H9 (cell line): ENCODE measurements at regions not wholly inside any gene's neighbourhood (a gene's known extent, or its start where the extent isn't known, plus 50 kb on each side); places are given as distances from the start of the nearest gene placed in this dataset.

Experiments used
- DNase-seq: peaks from one replicate; pipeline ENCODE4 v3.0.0-alpha.2; 2017
- H2AFZ ChIP-seq: one replicate; pipeline ENCODE4 v1.6.1; 2013; ENCODE audit warnings: mild to moderate bottlenecking, low read length, control low read depth, moderate library complexity
- H2AK5ac ChIP-seq: 2 replicates; pipeline ENCODE4 v1.6.1; 2013; ENCODE audit warnings: low read length, control low read depth, mixed read lengths; ENCODE audit not compliant: insufficient read length
- H2BK120ac ChIP-seq: one replicate; pipeline ENCODE4 v1.6.1; 2013; ENCODE audit warnings: low read depth, mild to moderate bottlenecking, low read length, control low read depth, inconsistent platforms; ENCODE audit not compliant: poor library complexity, severe bottlenecking
- H2BK12ac ChIP-seq: 2 replicates; pipeline ENCODE4 v1.6.1; 2013; ENCODE audit warnings: low read length, control low read depth, mixed read lengths, low read depth; ENCODE audit not compliant: insufficient read length
- H2BK15ac ChIP-seq: 2 replicates; pipeline ENCODE4 v1.6.1; 2013; ENCODE audit warnings: low read depth, low read length, control low read depth
- H2BK20ac ChIP-seq: one replicate; pipeline ENCODE4 v1.6.1; 2013; ENCODE audit warnings: low read depth, mild to moderate bottlenecking, low read length, control low read depth, inconsistent platforms; ENCODE audit not compliant: poor library complexity, severe bottlenecking
- H2BK5ac ChIP-seq: 2 replicates; pipeline ENCODE4 v1.6.1; 2013; ENCODE audit warnings: low read length, control low read depth, mixed read lengths; ENCODE audit not compliant: insufficient read length
- H3K14ac ChIP-seq: 2 replicates; pipeline ENCODE4 v1.6.1; 2013; ENCODE audit warnings: low read length, control low read depth; ENCODE audit not compliant: insufficient read depth
- H3K18ac ChIP-seq: 2 replicates; pipeline ENCODE4 v1.6.1; 2013; ENCODE audit warnings: low read depth, mild to moderate bottlenecking, mixed read lengths, low read length, control low read depth; ENCODE audit not compliant: insufficient read length
- H3K23ac ChIP-seq: 2 replicates; pipeline ENCODE4 v1.6.1; 2013; ENCODE audit warnings: low read length, control low read depth, mixed read lengths, low read depth; ENCODE audit not compliant: insufficient read length
- H3K23me2 ChIP-seq: 2 replicates; pipeline ENCODE4 v1.6.1; 2013; ENCODE audit warnings: low read depth, mild to moderate bottlenecking, mixed read lengths, low read length, control low read depth; ENCODE audit not compliant: insufficient read length, poor library complexity, severe bottlenecking
- H3K27ac ChIP-seq: 2 replicates; pipeline ENCODE4 v1.5.1; 2013; ENCODE audit warnings: low read length, control low read depth, mixed read lengths, low read depth; ENCODE audit not compliant: insufficient read length
- H3K27me3 ChIP-seq: 2 replicates; pipeline ENCODE4 v1.6.1; 2013; ENCODE audit warnings: low read length, control low read depth, inconsistent platforms; ENCODE audit not compliant: insufficient read depth
- H3K4ac ChIP-seq: 2 replicates; pipeline ENCODE4 v1.6.1; 2013; ENCODE audit warnings: low read depth, mild to moderate bottlenecking, control low read depth, inconsistent platforms, low read length, moderate library complexity
- H3K4me1 ChIP-seq: 2 replicates; pipeline ENCODE4 v1.6.1; 2013; ENCODE audit warnings: low read length, control low read depth, inconsistent platforms; ENCODE audit not compliant: insufficient read depth
- H3K4me2 ChIP-seq: 2 replicates; pipeline ENCODE4 v1.6.1; 2013; ENCODE audit warnings: low read length, control low read depth, mixed read lengths; ENCODE audit not compliant: insufficient read length, insufficient read depth
- H3K56ac ChIP-seq: 2 replicates; pipeline ENCODE4 v1.6.1; 2013; ENCODE audit warnings: low read depth, mild to moderate bottlenecking, mixed read lengths, low read length, control low read depth; ENCODE audit not compliant: insufficient read length
- H3K79me1 ChIP-seq: 2 replicates; pipeline ENCODE4 v1.6.1; 2013; ENCODE audit warnings: low read depth, mild to moderate bottlenecking, moderate library complexity, low read length, control low read depth, inconsistent platforms; ENCODE audit not compliant: insufficient read depth, poor library complexity, severe bottlenecking
- H3K79me2 ChIP-seq: 2 replicates; pipeline ENCODE4 v1.6.1; 2013; ENCODE audit warnings: low read length, control low read depth, inconsistent platforms; ENCODE audit not compliant: insufficient read depth
- H3K9ac ChIP-seq: 2 replicates; pipeline ENCODE4 v1.6.1; 2013; ENCODE audit warnings: low read length, control low read depth, mixed read lengths; ENCODE audit not compliant: insufficient read length; ENCODE audit errors: extremely low read depth
- H3K9me3 ChIP-seq: one replicate; pipeline ENCODE4 v1.6.1; 2013; ENCODE audit warnings: low read depth, low read length, inconsistent platforms; ENCODE audit not compliant: control insufficient read depth
- H3T11ph ChIP-seq: one replicate; pipeline ENCODE4 v1.6.1; 2013; ENCODE audit warnings: mild to moderate bottlenecking, low read length, control low read depth, inconsistent platforms
- H4K20me1 ChIP-seq: one replicate; pipeline ENCODE4 v1.6.1; 2013; ENCODE audit not compliant: control insufficient read depth, insufficient read length, insufficient read depth
- H4K5ac ChIP-seq: 2 replicates; pipeline ENCODE4 v1.6.1; 2013; ENCODE audit warnings: low read depth, mild to moderate bottlenecking, mixed read lengths, low read length, control low read depth; ENCODE audit not compliant: insufficient read length
- H4K8ac ChIP-seq: replicated peaks from 2 replicates; pipeline ENCODE4 v1.6.1; 2013; ENCODE audit warnings: low read length, control low read depth, mixed read lengths, low read depth; ENCODE audit not compliant: insufficient read length
- H4K91ac ChIP-seq: 2 replicates; pipeline ENCODE4 v1.6.1; 2013; ENCODE audit warnings: low read depth, mild to moderate bottlenecking, moderate library complexity, mixed read lengths, low read length, control low read depth; ENCODE audit not compliant: insufficient read length
- H3K27ac Mint-ChIP-seq, 3 experiments: 2 replicates in 2 of 3; 3 replicates in 1 of 3; pipeline ENCODE4 v1.8.0; 2020 to 2021; ENCODE audit warnings: mixed read lengths in 3 of 3, mild to moderate bottlenecking in 1 of 3, moderate library complexity in 1 of 3
- H3K27me3 Mint-ChIP-seq: 2 replicates; pipeline ENCODE4 v1.8.0; 2021; ENCODE audit warnings: low read depth, mild to moderate bottlenecking, moderate library complexity, mixed read lengths
- H3K36me3 Mint-ChIP-seq, 3 experiments: 2 replicates in 2 of 3; 3 replicates in 1 of 3; pipeline ENCODE4 v1.8.0; 2020 to 2021; ENCODE audit warnings: low read depth in 3 of 3, mixed read lengths in 3 of 3; ENCODE audit not compliant: insufficient read depth in 1 of 3
- H3K4me1 Mint-ChIP-seq, 2 experiments: 2 replicates each; pipeline ENCODE4 v1.8.0; 2020; ENCODE audit warnings: mixed read lengths in 2 of 2
- H3K4me3 Mint-ChIP-seq, 2 experiments: 2 replicates in 1 of 2; 3 replicates in 1 of 2; pipeline ENCODE4 v1.8.0; 2020 to 2021; ENCODE audit warnings: mild to moderate bottlenecking in 2 of 2, mixed read lengths in 2 of 2, moderate library complexity in 1 of 2
- H3K9me3 Mint-ChIP-seq, 2 experiments: 2 replicates in 1 of 2; 3 replicates in 1 of 2; pipeline ENCODE4 v1.8.0; 2020; ENCODE audit warnings: mild to moderate bottlenecking in 2 of 2, mixed read lengths in 2 of 2, moderate library complexity in 1 of 2
- CTCF ChIP-seq: fragments of 200-600 bp; sonication (generic); conservative IDR thresholded peaks from 3 replicates; pipeline ENCODE4 v1.8.0; 2021; ENCODE audit warnings: antibody characterized with exemption, mild to moderate bottlenecking
- WGBS: extraction: QIAGEN DNeasy Blood & Tissue Kit; methylation state at CpG from one replicate; pipeline ENCODE4 v1.1.7; 2013; ENCODE audit warnings: missing lambda C conversion rate, low lambda C conversion rate, mixed read lengths; ENCODE audit not compliant: insufficient read length; ENCODE audit errors: extremely low coverage; 5-methylcytosine and 5-hydroxymethylcytosine counted together

- no peaks in the 10 kb centered on the region for H3K23me2 ChIP-seq
- no peak overlapping the region for H2BK5ac ChIP-seq
- DNase-seq: no peak
- H3K18ac ChIP-seq: no peak overlapping the region
- no peak overlapping the region for H4K8ac ChIP-seq
- Mint-ChIP-seq H3K4me3 (no peak overlapping the region), H3K27ac (no peak overlapping the region), H3K4me1 (peaks cover 7 to 10% of the 10 kb centered on the region in 2 experiments), H3K27me3 (no peaks in the 10 kb centered on the region; the same call in 1 of the 2 replicates), H3K9me3 (peaks cover 2 to 14% of the 10 kb centered on the region in 2 experiments; a peak in 2 of 5 replicates), H3K36me3 (no peaks in the 10 kb centered on the region; a peak in 1 of 7 replicates)
- H3T11ph ChIP-seq: no peak overlapping the region
- H3K56ac ChIP-seq: no peak overlapping the region
- no peaks in the 10 kb centered on the region for H3K27me3 ChIP-seq
- no peak overlapping the region for H4K5ac ChIP-seq
- no peaks in the 10 kb centered on the region for H3K4me1 ChIP-seq
- H2BK15ac ChIP-seq: no peak overlapping the region
- H3K14ac ChIP-seq: no peak overlapping the region
- no peak overlapping the region for H2AK5ac ChIP-seq
- H4K91ac ChIP-seq: no peak overlapping the region
- H3K79me1 ChIP-seq: no peaks in the 10 kb centered on the region
- H3K9me3 ChIP-seq: peaks cover 16% of the 10 kb centered on the region
- no peak overlapping the region for H2BK12ac ChIP-seq
- no peaks in the 10 kb centered on the region for H4K20me1 ChIP-seq
- TF ChIP-seq CTCF: no peak
- H2BK120ac ChIP-seq: no peak overlapping the region
- no peak overlapping the region for H2AFZ ChIP-seq
- no peak overlapping the region for H3K4me2 ChIP-seq
- H3K23ac ChIP-seq: no peak overlapping the region
- H3K79me2 ChIP-seq: no peaks in the 10 kb centered on the region
- no peak overlapping the region for H3K27ac ChIP-seq
- H3K4ac ChIP-seq: no peak overlapping the region
- no peak overlapping the region for H3K9ac ChIP-seq
- WGBS: no CpG with 5 or more reads among the region's 1 CpG
- no peak overlapping the region for H2BK20ac ChIP-seq
Measured at GRCh38 chrX:124254611-124255010, 77.8 kb upstream of the TEX13D start.
